ENCODE measurements at regions not wholly inside any gene's neighbourhood (a gene's known extent, or its start where the extent isn't known, plus 50 kb on each side); places are given as distances from the start of the nearest gene placed in this dataset.

DNA sequence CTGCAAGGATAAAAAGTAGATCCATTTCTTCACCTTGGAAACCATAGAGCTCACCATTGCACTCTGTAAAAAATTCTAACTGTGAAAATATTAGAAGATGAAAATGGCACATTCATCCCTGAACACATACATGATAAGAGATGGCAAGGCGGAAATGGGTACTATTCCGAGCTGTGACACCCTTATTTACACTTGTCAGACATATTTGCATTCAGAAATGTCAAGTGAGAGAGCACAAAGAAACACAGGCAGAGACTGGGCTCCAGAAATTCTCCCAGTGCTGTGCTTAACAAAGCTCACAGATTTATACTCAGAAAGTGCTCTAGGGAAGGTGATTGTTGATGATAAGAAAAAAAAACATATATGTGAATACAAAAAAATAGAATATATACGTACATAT is 170.3 kb upstream of the PUM3 start:
- TF ChIP-seq, protein P1, sequence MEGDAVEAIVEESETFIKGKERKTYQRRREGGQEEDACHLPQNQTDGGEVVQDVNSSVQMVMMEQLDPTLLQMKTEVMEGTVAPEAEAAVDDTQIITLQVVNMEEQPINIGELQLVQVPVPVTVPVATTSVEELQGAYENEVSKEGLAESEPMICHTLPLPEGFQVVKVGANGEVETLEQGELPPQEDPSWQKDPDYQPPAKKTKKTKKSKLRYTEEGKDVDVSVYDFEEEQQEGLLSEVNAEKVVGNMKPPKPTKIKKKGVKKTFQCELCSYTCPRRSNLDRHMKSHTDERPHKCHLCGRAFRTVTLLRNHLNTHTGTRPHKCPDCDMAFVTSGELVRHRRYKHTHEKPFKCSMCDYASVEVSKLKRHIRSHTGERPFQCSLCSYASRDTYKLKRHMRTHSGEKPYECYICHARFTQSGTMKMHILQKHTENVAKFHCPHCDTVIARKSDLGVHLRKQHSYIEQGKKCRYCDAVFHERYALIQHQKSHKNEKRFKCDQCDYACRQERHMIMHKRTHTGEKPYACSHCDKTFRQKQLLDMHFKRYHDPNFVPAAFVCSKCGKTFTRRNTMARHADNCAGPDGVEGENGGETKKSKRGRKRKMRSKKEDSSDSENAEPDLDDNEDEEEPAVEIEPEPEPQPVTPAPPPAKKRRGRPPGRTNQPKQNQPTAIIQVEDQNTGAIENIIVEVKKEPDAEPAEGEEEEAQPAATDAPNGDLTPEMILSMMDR (IDR thresholded peaks at IDR 0.05; ENCODE audit: poor library complexity), result no peak
- TF ChIP-seq EZH2phosphoT487 (IDR thresholded peaks at IDR 0.05; ENCODE audit: low read depth, severe bottlenecking, unreplicated experiment) (no peak), EZH2 (IDR thresholded peaks at IDR 0.05; ENCODE audit: borderline replicate concordance) (no peak)
